Vagina (tissue), 2 donors: ENCODE measurements at regions not wholly inside any gene's neighbourhood (a gene's known extent, or its start where the extent isn't known, plus 50 kb on each side); places are given as distances from the start of the nearest gene placed in this dataset.

Experiments
- CTCF ChIP-seq, 3 experiments: fragments of 450-650 bp in 2 of 3; fragments of 200-600 bp in 1 of 3; sonication (generic) in 1 of 3; IDR thresholded peaks; one replicate each; pipeline ENCODE4 v1.5.1; 2017 to 2019; ENCODE audit warnings: antibody characterized with exemption in 3 of 3, mild to moderate bottlenecking in 2 of 3, moderate library complexity in 2 of 3
- POLR2A ChIP-seq, 2 donors: fragments of 450-650 bp; IDR thresholded peaks; one replicate each; pipeline ENCODE4 v1.6.1; 2017; ENCODE audit warnings: antibody characterized with exemption in 2 of 2, mild to moderate bottlenecking in 2 of 2, moderate library complexity in 2 of 2
- POLR2AphosphoS5 ChIP-seq, 2 donors: sonication (generic); formaldehyde crosslinking; IDR thresholded peaks; one replicate each; pipeline ENCODE4 v1.9.0; 2017; ENCODE audit warnings: antibody characterized with exemption in 2 of 2, mild to moderate bottlenecking in 2 of 2, low read depth in 1 of 2; ENCODE audit not compliant: insufficient read depth in 1 of 2

- no peak for TF ChIP-seq POLR2A (IDR thresholded peaks at IDR 0.05)
- no peak for TF ChIP-seq CTCF (IDR thresholded peaks at IDR 0.05)
- no peak for TF ChIP-seq POLR2AphosphoS5 (IDR thresholded peaks at IDR 0.05; ENCODE audit: insufficient read depth in 1 of 2, low read depth in 1 of 2)
These were observed 143.4 kb upstream of the EXOC2 start for GRCh38 chr6:836276-836853.
